Adrenal gland (tissue), 9 donors: ENCODE measurements at regions not wholly inside any gene's neighbourhood (a gene's known extent, or its start where the extent isn't known, plus 50 kb on each side); places are given as distances from the start of the nearest gene placed in this dataset.

ENCODE experiments used
- DNase-seq, 7 donors: peaks; one replicate each; pipeline ENCODE4 v3.0.0-alpha.2; 2019 to 2020
- H3K27ac ChIP-seq, 5 donors: fragments of 200-600 bp; sonication (generic) in 4 of 5; 1 replicate in 3 of 5; 2 replicates in 2 of 5; pipeline versions ENCODE4 v1.5.1 to v1.8.0; 2016 to 2020; ENCODE audit warnings: mild to moderate bottlenecking in 1 of 5
- H3K27me3 ChIP-seq: fragments of 200-600 bp; 2 replicates; pipeline ENCODE4 v1.8.0; 2021
- H3K36me3 ChIP-seq, 2 donors: fragments of 200-600 bp; replicated peaks in 1 of 2; 1 replicate in 1 of 2; 2 replicates in 1 of 2; pipeline versions ENCODE4 v1.5.1 to v1.8.0; 2018 to 2022
- H3K4me1 ChIP-seq, 2 donors: fragments of 200-600 bp; replicated peaks in 1 of 2; 1 replicate in 1 of 2; 2 replicates in 1 of 2; pipeline versions ENCODE4 v1.5.1 to v1.8.0; 2018 to 2021
- H3K4me3 ChIP-seq, 4 donors: fragments of 200-600 bp; sonication (generic) in 3 of 4; one replicate each; pipeline ENCODE4 v1.5.1; 2016 to 2018
- H3K9me3 ChIP-seq, 3 donors: fragments of 200-600 bp; sonication (generic) in 1 of 3; replicated peaks in 1 of 3; 1 replicate in 2 of 3; 2 replicates in 1 of 3; pipeline versions ENCODE4 v1.5.1 to v1.8.0; 2016 to 2021
- POLR2A ChIP-seq, 2 donors: fragments of 450-650 bp; IDR thresholded peaks; one replicate each; pipeline ENCODE4 v1.6.1; 2017; ENCODE audit warnings: antibody characterized with exemption in 2 of 2, mild to moderate bottlenecking in 2 of 2, moderate library complexity in 1 of 2
- WGBS, 4 donors: extraction: QIAGEN DNeasy Blood & Tissue Kit in 2 of 4; methylation state at CpG; one replicate each; pipeline versions ENCODE4 v1.1.5 to v1.1.7; 2013 to 2017; 5-methylcytosine and 5-hydroxymethylcytosine counted together
- intact Hi-C, 2 donors: fragments of 100-400 bp; cut with DNase I; formaldehyde crosslinking; loops; one replicate each; pipeline versions ENCODE4 v1.14.1 to v1.15.0; 2022 to 2023
- TF ChIP-seq, protein P1 (sequence below), 6 experiments: fragments of 450-650 bp in 4 of 6; fragments of 200-600 bp in 2 of 6; sonication (generic) in 1 of 6; IDR thresholded peaks; 1 replicate in 5 of 6; 2 replicates in 1 of 6; pipeline versions ENCODE4 v1.5.1 to v1.8.0; 2016 to 2021; ENCODE audit warnings: antibody characterized with exemption in 6 of 6, mild to moderate bottlenecking in 2 of 6, moderate library complexity in 1 of 6
- donor health status: healthy with polysubstance abuse.
- donor health status: Bipolar disorder and iron deficiency.
- donor health status: DM: yes; HTN: yes; CAD: no.
- donor health status: DM: no; HTN: no; CAD: no.
- donor health status: DM: no; HTN: no; CAD: no.

DNA sequence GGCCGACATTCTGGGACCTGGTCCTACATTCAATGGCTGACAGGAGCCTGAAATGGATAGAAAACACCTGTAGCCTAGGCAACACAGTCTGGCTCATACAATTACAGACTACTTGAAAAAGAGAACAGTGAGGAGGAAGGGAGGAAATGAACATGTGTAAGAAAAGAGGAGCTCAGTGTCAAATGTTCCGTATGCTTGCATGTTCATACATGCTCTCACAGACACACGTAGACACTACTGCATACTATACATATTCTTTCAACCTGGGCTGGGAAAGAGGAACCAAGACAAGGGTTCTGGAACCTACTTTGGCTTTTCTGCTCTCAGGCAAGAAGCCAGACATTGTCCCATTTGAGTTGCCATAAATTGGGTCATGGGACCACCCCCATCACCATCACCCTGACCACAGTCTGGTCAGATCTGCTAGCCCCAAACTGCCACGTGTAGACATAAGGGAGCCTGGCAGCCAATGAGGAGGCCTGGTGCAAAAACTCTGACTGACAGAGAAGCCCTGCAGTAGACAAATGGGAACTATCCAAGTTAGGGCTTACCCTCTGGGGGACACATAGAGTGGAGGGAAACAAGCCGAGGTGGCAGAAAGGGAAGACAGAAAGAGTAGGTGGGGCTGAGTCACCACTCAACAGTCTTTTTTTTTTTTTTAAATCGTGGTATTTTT, 310.0 kb downstream of the SHQ1 start:
- H3K36me3 ChIP-seq: no peaks in the 10 kb centered on the region
- WGBS, 4 donors: 65 to 79% (median 75%) methylated on average over 6 of the region's 6 CpGs
- no peak for DNase-seq
- no peak for TF ChIP-seq POLR2A (IDR thresholded peaks at IDR 0.05)
- TF ChIP-seq, protein P1, sequence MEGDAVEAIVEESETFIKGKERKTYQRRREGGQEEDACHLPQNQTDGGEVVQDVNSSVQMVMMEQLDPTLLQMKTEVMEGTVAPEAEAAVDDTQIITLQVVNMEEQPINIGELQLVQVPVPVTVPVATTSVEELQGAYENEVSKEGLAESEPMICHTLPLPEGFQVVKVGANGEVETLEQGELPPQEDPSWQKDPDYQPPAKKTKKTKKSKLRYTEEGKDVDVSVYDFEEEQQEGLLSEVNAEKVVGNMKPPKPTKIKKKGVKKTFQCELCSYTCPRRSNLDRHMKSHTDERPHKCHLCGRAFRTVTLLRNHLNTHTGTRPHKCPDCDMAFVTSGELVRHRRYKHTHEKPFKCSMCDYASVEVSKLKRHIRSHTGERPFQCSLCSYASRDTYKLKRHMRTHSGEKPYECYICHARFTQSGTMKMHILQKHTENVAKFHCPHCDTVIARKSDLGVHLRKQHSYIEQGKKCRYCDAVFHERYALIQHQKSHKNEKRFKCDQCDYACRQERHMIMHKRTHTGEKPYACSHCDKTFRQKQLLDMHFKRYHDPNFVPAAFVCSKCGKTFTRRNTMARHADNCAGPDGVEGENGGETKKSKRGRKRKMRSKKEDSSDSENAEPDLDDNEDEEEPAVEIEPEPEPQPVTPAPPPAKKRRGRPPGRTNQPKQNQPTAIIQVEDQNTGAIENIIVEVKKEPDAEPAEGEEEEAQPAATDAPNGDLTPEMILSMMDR (IDR thresholded peaks at IDR 0.05): no peak
- intact Hi-C loops: no loop called here
- no peak overlapping the region for H3K27ac ChIP-seq
- H3K27me3 ChIP-seq: no peaks in the 10 kb centered on the region
- no peaks in the 10 kb centered on the region for H3K9me3 ChIP-seq
- H3K4me1 ChIP-seq: no peaks in the 10 kb centered on the region
- H3K4me3 ChIP-seq: no peak overlapping the region

DNA sequence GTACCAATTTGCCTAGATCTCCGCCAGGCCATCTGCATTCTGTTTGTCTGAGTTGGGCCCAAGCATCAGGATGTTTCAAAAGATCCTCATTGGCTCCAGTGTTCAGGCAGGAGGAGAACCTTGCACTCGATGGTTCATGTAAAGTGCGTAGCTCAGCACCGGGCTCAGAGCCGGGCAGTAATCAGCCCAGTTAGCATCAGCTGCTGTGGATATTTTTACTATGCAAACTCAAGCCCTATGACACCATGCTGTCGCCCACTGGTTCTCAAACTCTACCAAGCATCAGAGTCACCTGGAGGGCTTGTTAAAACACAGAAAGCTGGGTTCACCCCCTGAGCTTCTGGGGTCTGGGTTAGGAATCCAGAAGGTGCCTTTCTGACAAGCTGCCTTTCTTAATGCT, 310.8 kb downstream of the SHQ1 start:
- H3K4me1 ChIP-seq: no peaks in the 10 kb centered on the region
- H3K27me3 ChIP-seq: no peaks in the 10 kb centered on the region
- intact Hi-C loops: no loop called here
- no peak for TF ChIP-seq POLR2A (IDR thresholded peaks at IDR 0.05)
- TF ChIP-seq, protein P1 (IDR thresholded peaks at IDR 0.05): no peak
- 87 to 100% (median 93%) methylated on average over 2 to 6 of the region's 6 CpGs for WGBS, 4 donors
- no peak overlapping the region for H3K4me3 ChIP-seq
- no peak overlapping the region for H3K27ac ChIP-seq
- H3K36me3 ChIP-seq: no peaks in the 10 kb centered on the region
- no peaks in the 10 kb centered on the region for H3K9me3 ChIP-seq
- no peak for DNase-seq

DNA sequence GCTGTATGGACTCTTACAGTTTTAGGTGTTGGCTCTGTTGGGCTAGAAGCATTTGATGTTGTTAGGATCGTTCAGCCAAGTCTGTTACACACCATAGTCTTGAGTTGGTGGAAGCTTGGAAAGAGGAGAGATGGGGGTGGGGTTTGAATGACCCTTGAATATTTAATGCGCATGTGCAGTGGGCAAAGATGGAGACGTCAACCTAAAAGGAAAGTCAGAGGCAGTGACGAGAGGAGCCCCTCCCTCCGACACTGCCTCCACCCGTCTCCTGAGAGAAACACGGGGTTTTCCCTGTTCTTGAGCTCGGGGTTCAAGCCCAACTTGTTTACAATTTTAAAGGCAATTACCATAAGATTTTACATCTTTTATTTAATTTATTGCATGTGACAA, 311.4 kb downstream of the SHQ1 start:
- TF ChIP-seq, protein P1 (IDR thresholded peaks at IDR 0.05): no peak
- no peak for TF ChIP-seq POLR2A (IDR thresholded peaks at IDR 0.05)
- no peaks in the 10 kb centered on the region for H3K36me3 ChIP-seq
- no peaks in the 10 kb centered on the region for H3K27me3 ChIP-seq
- H3K27ac ChIP-seq: no peak overlapping the region
- WGBS, 4 donors: 90 to 93% (median 92%) methylated on average over 8 of the region's 8 CpGs
- intact Hi-C loops: no loop called here
- H3K4me3 ChIP-seq: no peak overlapping the region
- no peaks in the 10 kb centered on the region for H3K4me1 ChIP-seq
- no peak for DNase-seq
- no peaks in the 10 kb centered on the region for H3K9me3 ChIP-seq

DNA sequence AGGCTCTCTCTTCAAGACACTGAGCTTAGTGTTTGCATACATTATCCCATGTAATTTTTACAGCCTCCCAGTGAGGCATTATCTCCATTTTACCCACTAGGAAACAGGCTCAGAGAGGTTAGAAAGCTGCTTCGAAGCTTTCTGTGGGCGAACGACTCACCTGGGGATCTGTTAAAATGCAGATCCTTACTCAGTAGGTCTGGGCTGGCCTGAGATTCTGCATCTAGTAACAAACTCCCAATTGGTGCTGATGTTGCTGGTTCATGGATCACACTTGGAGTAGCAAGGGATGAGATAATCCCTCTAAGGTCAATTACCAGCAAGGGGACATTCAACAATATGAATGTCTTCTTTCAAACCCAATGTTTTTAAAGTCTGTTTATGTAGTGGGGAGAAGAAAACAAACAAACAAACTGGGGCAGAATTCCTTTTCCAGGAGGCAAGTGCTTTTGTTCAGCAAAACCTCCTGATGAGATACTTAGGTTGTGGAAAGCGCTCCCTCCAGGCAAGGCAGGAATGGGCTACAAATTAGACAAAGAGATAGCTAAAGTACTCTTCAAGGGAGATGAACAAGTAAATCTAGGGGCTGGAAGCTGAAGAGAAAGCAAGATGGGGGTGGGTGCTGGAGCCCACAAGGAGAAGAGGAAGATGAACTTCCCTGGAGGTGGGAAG, 311.9 kb downstream of the SHQ1 start:
- 86 to 96% (median 91%) methylated on average over 4 of the region's 4 CpGs for WGBS, 4 donors
- H3K4me3 ChIP-seq: no peak overlapping the region
- TF ChIP-seq POLR2A (IDR thresholded peaks at IDR 0.05): no peak
- TF ChIP-seq, protein P1 (IDR thresholded peaks at IDR 0.05): no peak
- no peak for DNase-seq
- H3K4me1 ChIP-seq: no peaks in the 10 kb centered on the region
- no peaks in the 10 kb centered on the region for H3K36me3 ChIP-seq
- H3K27me3 ChIP-seq: no peaks in the 10 kb centered on the region
- intact Hi-C loops: no loop called here
- no peaks in the 10 kb centered on the region for H3K9me3 ChIP-seq
- H3K27ac ChIP-seq: no peak overlapping the region
